ENCODE measurements at regions not wholly inside any gene's neighbourhood (a gene's known extent, or its start where the extent isn't known, plus 50 kb on each side); places are given as distances from the start of the nearest gene placed in this dataset.

DNA sequence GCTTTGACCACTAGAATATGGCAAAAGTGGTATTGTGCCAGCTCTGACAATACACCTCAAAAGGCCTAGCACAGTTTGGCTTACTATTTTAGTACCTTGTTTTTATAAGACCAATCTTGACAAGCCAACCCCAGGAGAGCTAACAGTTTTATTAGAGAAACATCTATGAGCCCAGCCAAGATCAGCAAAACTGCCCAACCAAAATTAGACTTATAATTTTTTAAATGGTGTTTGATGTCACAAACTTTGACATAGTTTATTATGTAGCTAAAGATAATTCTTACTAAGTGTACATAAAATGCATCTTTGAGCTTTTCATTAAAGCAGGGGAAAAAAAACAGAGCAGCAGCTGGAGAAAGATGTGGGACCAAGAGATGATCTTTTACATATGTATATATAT lies 537.5 kb downstream of the ZPLD1 start:
- TF ChIP-seq YY1 (IDR thresholded peaks at IDR 0.05; ENCODE audit: insufficient read depth, insufficient read length) (no peak), ZNF274 (IDR thresholded peaks at IDR 0.05; ENCODE audit: low read depth, low read length) (no peak)
